Activated CD8-positive, alpha-beta memory T cell treated with anti-CD3 and anti-CD28 coated beads, Interleukin-2, amount 10 ng/mL, durations not matched to agents 7 days and 5 days (primary cell): ENCODE measurements at regions not wholly inside any gene's neighbourhood (a gene's known extent, or its start where the extent isn't known, plus 50 kb on each side); places are given as distances from the start of the nearest gene placed in this dataset.

Source experiments
- ATAC-seq: fragments of 150-1000 bp; cut with Tn5 transposase; one replicate; pipeline ENCODE4 v1.10.0; 2021; ENCODE audit warnings: moderate library complexity
- CTCF ChIA-PET: fragments of 350-600 bp; sonication (Branson Sonifier 250); formaldehyde crosslinking; loops from one replicate; lab custom pipeline; 2021; ENCODE audit warnings: antibody characterized with exemption; lab: Charles Lee
- DNase-seq: peaks from one replicate; pipeline ENCODE4 v3.0.0-alpha.2; 2020
- H3K27ac Mint-ChIP-seq: one replicate; pipeline ENCODE4 v1.8.0; 2021; ENCODE audit warnings: mild to moderate bottlenecking, mixed read lengths
- H3K27me3 Mint-ChIP-seq: one replicate; pipeline ENCODE4 v1.8.0; 2021; ENCODE audit warnings: mixed read lengths
- H3K36me3 Mint-ChIP-seq: one replicate; pipeline ENCODE4 v1.8.0; 2021; ENCODE audit warnings: mild to moderate bottlenecking, mixed read lengths
- H3K4me1 Mint-ChIP-seq: one replicate; pipeline ENCODE4 v1.8.0; 2021; ENCODE audit warnings: mixed read lengths
- H3K4me3 Mint-ChIP-seq: one replicate; pipeline ENCODE4 v1.8.0; 2021; ENCODE audit warnings: mild to moderate bottlenecking, moderate library complexity, mixed read lengths
- H3K9me3 Mint-ChIP-seq: one replicate; pipeline ENCODE4 v1.8.0; 2022; ENCODE audit warnings: low read depth, mixed read lengths

DNA sequence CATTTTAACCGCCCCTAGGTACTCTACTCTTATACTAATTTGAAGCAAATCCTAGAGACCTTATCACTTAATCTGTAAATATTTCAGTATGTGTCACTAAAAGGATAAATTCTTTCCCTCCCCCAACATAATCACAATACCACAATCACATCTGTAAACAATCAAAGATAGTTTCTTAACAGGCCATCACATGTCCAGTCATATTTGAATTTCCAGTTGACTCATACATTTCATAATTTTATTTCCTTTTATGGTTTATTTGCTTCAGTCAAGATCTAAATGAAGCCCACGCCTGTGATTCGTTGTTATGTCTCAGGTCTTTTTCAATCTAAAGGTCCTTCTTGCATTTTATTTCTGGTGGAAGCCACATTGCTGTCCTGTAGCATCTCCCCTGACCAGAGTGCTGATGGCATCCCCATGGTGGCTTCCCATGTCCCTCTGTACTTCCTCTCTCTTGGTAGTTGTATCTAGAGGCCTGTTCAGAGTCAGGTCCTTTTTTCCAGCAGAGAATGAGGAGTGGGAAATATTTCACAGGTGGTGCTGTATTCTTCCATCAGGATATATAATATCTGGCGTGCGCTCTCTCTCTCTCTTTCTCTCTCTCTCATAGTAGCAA, 128.6 kb upstream of the SLC22A23 start:
- Mint-ChIP-seq H3K4me3 (no peak overlapping the region), H3K9me3 (peaks cover 3% of the 10 kb centered on the region), H3K27me3 (peaks cover 35% of the 10 kb centered on the region), H3K4me1 (peaks cover 6% of the 10 kb centered on the region), H3K27ac (no peak overlapping the region), H3K36me3 (no peaks in the 10 kb centered on the region)
- ATAC-seq = no peak
- no peak for DNase-seq
- CTCF ChIA-PET = no interaction called here

GRCh38 chr6:3584606-3585005, 127.8 kb upstream of the SLC22A23 start:
- Mint-ChIP-seq H3K27ac (no peak overlapping the region), H3K9me3 (peaks cover 3% of the 10 kb centered on the region)
- CTCF ChIA-PET = no interaction called here

DNA sequence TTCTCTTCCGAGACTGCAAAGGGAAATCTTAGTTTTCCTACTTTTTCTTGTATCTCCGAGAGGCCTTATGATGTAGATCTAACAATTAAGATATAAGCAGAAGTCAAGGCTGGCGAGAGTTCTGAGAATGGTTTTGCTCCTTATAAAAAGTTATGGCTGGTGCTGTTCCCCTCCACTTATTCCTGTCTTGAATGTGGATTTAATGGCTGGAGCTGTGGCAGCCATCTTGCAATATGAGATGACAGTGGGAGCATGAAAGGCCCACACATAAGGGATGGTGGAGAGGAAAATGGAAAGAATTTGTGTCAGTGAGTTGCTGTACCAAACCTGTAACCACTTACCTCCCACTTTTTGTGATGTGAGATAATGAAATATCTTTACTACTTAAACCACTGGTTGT, 124.6 kb upstream of the SLC22A23 start:
- CTCF ChIA-PET = no interaction called here
- no peaks in the 10 kb centered on the region for H3K36me3 Mint-ChIP-seq
- H3K4me1 Mint-ChIP-seq = peaks cover 5% of the 10 kb centered on the region
- no peak overlapping the region for H3K27ac Mint-ChIP-seq
- peaks cover 39% of the 10 kb centered on the region for H3K27me3 Mint-ChIP-seq
- ATAC-seq = no peak
- DNase-seq = no peak
- H3K9me3 Mint-ChIP-seq = no peaks in the 10 kb centered on the region
- no peak overlapping the region for H3K4me3 Mint-ChIP-seq

More at GRCh38 chr6:3584606-3585005, 127.8 kb upstream of the SLC22A23 start:
- no peak for DNase-seq
- ATAC-seq = no peak
- H3K4me1 Mint-ChIP-seq = peaks cover 5% of the 10 kb centered on the region
- peaks cover 35% of the 10 kb centered on the region for H3K27me3 Mint-ChIP-seq
- H3K36me3 Mint-ChIP-seq = no peaks in the 10 kb centered on the region
- no peak overlapping the region for H3K4me3 Mint-ChIP-seq

- Mint-ChIP-seq H3K36me3 (no peaks in the 10 kb centered on the region), H3K4me1 (no peaks in the 10 kb centered on the region), H3K4me3 (no peak overlapping the region), H3K27ac (no peak overlapping the region), H3K27me3 (peaks cover 26% of the 10 kb centered on the region), H3K9me3 (no peaks in the 10 kb centered on the region)
- ATAC-seq (no peak), DNase-seq (no peak)
- CTCF ChIA-PET = no interaction called here
Measured at GRCh38 chr6:3579652-3580175, 122.9 kb upstream of the SLC22A23 start.

GRCh38 chr6:3578981-3579380, 122.1 kb upstream of the SLC22A23 start:
- Mint-ChIP-seq H3K27me3 (peaks cover 28% of the 10 kb centered on the region), H3K27ac (no peak overlapping the region), H3K36me3 (no peaks in the 10 kb centered on the region), H3K9me3 (no peaks in the 10 kb centered on the region), H3K4me1 (no peaks in the 10 kb centered on the region), H3K4me3 (no peak overlapping the region)
- CTCF ChIA-PET = no interaction called here
- ATAC-seq (no peak), DNase-seq (no peak)

DNA sequence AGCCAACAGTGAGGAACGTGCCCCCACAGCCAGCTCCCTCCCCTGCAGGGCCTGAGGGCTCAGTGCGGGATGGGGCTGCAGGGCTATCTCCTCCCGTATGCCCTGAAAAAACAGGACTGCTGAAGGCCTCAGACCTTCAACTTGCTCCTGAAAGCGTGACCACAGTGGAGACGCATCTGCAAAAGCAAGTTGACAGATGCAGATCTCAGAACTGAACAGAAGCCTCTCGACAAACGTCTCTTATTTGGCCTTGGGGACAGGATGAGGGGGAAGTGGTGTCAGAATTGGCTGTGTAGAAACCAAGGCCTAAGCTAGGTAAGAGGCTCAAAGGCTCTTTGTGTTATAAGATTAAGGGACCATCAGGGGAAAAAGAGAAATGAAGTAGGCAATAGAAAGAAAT, 120.7 kb upstream of the SLC22A23 start:
- no peak for DNase-seq
- Mint-ChIP-seq H3K27me3 (peaks cover 17% of the 10 kb centered on the region), H3K4me1 (no peaks in the 10 kb centered on the region), H3K9me3 (no peaks in the 10 kb centered on the region), H3K27ac (no peak overlapping the region), H3K36me3 (no peaks in the 10 kb centered on the region), H3K4me3 (no peak overlapping the region)
- CTCF ChIA-PET = no interaction called here
- ATAC-seq = no peak

GRCh38 chr6:3575701-3576100, 118.9 kb upstream of the SLC22A23 start:
- Mint-ChIP-seq H3K27ac (no peak overlapping the region), H3K4me1 (no peaks in the 10 kb centered on the region)

DNA sequence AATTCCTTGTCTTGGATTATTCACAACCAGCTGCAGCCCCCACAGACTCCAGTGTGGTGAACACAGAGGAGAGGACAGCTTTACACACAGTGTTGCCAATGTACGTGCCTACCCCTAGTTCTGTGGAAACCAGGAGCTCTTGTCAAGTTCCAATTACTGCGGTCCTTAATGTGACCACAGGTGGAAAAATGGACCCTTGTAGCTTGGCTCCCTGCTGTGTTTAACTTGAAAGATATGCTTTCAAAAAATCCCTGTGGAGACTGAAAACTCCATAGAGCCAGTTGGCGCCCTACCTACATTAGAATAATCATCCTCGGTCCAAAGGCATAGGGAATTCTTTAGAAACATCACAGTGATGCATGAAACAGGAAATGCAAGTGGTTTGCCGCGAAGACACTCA, 118.3 kb upstream of the SLC22A23 start:
- no peak overlapping the region for H3K4me3 Mint-ChIP-seq
- no peak for ATAC-seq
- no peak overlapping the region for H3K27ac Mint-ChIP-seq
- H3K9me3 Mint-ChIP-seq = no peaks in the 10 kb centered on the region
- no peak for DNase-seq
- H3K27me3 Mint-ChIP-seq = peaks cover 8% of the 10 kb centered on the region
- no peaks in the 10 kb centered on the region for H3K36me3 Mint-ChIP-seq
- CTCF ChIA-PET = no interaction called here
- H3K4me1 Mint-ChIP-seq = no peaks in the 10 kb centered on the region

More at GRCh38 chr6:3575701-3576100, 118.9 kb upstream of the SLC22A23 start:
- no peak for DNase-seq
- Mint-ChIP-seq H3K27me3 (peaks cover 8% of the 10 kb centered on the region), H3K4me3 (no peak overlapping the region), H3K9me3 (no peaks in the 10 kb centered on the region), H3K36me3 (no peaks in the 10 kb centered on the region)
- CTCF ChIA-PET = no interaction called here
- no peak for ATAC-seq

GRCh38 chr6:3573670-3574069, 116.8 kb upstream of the SLC22A23 start:
- Mint-ChIP-seq H3K4me3 (no peak overlapping the region), H3K27me3 (peaks cover 8% of the 10 kb centered on the region), H3K27ac (no peak overlapping the region), H3K4me1 (no peaks in the 10 kb centered on the region), H3K9me3 (no peaks in the 10 kb centered on the region), H3K36me3 (no peaks in the 10 kb centered on the region)
- CTCF ChIA-PET = no interaction called here
- no peak for DNase-seq
- ATAC-seq = no peak

- ATAC-seq (no peak), DNase-seq (no peak)
- Mint-ChIP-seq H3K9me3 (no peaks in the 10 kb centered on the region), H3K36me3 (no peaks in the 10 kb centered on the region), H3K27ac (no peak overlapping the region), H3K4me3 (no peak overlapping the region), H3K27me3 (peaks cover 5% of the 10 kb centered on the region), H3K4me1 (no peaks in the 10 kb centered on the region)
- CTCF ChIA-PET = no interaction called here
Measured at GRCh38 chr6:3571836-3572235, 115.0 kb upstream of the SLC22A23 start.

DNA sequence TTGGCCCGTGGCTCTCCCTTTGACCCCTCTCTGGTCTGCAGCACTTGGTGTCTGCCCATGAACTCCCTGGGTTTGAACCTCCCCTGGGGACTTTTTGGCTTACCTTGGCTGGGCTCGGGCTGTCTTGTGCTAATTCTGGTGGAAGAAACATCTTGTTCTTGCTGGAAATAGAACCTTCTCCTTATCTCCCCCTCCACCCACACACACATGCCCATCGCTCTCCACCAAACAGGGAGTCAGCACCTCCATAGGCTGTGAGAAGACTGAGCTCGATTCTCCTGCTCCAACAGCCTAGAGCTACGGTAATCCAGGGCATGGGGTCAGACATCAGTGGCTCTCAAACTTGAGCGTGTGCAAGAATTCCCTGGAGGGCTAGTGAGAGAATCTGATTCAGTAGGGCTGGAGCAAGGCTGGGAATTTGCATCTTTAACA, 114.4 kb upstream of the SLC22A23 start:
- H3K4me3 Mint-ChIP-seq = no peak overlapping the region
- H3K27me3 Mint-ChIP-seq = peaks cover 3% of the 10 kb centered on the region
- no peak overlapping the region for H3K27ac Mint-ChIP-seq
- H3K4me1 Mint-ChIP-seq = no peaks in the 10 kb centered on the region
- CTCF ChIA-PET = no interaction called here
- H3K36me3 Mint-ChIP-seq = no peaks in the 10 kb centered on the region
- no peak for DNase-seq
- H3K9me3 Mint-ChIP-seq = no peaks in the 10 kb centered on the region
- no peak for ATAC-seq

GRCh38 chr6:3569816-3570215, 113.0 kb upstream of the SLC22A23 start:
- Mint-ChIP-seq H3K9me3 (no peaks in the 10 kb centered on the region), H3K36me3 (no peaks in the 10 kb centered on the region), H3K4me3 (no peak overlapping the region), H3K4me1 (no peaks in the 10 kb centered on the region), H3K27me3 (peaks cover 3% of the 10 kb centered on the region), H3K27ac (no peak overlapping the region)
- ATAC-seq (no peak), DNase-seq (no peak)
- CTCF ChIA-PET = no interaction called here

GRCh38 chr6:3568396-3569082, 111.7 kb upstream of the SLC22A23 start:
- Mint-ChIP-seq H3K27me3 (no peaks in the 10 kb centered on the region), H3K9me3 (no peaks in the 10 kb centered on the region), H3K4me3 (no peak overlapping the region), H3K4me1 (no peaks in the 10 kb centered on the region), H3K27ac (no peak overlapping the region), H3K36me3 (no peaks in the 10 kb centered on the region)
- ATAC-seq (no peak), DNase-seq (no peak)
- CTCF ChIA-PET = no interaction called here

DNA sequence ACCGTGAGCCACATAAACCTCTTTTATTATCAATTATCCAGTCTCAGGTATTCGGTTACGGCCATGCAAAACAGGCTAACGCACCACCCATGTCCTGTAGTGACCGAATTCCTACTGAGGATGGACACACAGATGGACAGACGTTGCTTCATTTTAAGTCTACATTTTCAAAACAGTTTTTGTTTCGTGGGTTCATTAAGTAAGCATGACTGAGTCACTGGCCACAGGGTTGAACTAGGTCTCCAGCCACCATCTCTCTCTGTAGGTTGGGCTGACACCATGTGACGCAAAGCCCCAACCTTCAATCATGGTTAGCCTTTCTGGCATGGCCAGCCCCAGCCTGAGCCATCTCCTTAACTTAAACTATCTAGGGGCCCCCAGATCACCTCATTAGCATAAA, 110.0 kb upstream of the SLC22A23 start:
- H3K36me3 Mint-ChIP-seq = no peaks in the 10 kb centered on the region

More for the DNA sequence above, 110.0 kb upstream of the SLC22A23 start:
- Mint-ChIP-seq H3K4me3 (no peak overlapping the region), H3K4me1 (no peaks in the 10 kb centered on the region), H3K27me3 (peaks cover 2% of the 10 kb centered on the region), H3K27ac (no peak overlapping the region), H3K9me3 (no peaks in the 10 kb centered on the region)
- CTCF ChIA-PET = no interaction called here
- DNase-seq (no peak), ATAC-seq (no peak)
